DOHH2 (cell line): ENCODE measurements at regions not wholly inside any gene's neighbourhood (a gene's known extent, or its start where the extent isn't known, plus 50 kb on each side); places are given as distances from the start of the nearest gene placed in this dataset.

ENCODE experiments used
- H3F3A ChIP-seq: fragments of 200-600 bp; sonication (generic), shearing (Covaris generic); 2 replicates; pipeline ENCODE4 v1.6.0; 2016; ENCODE audit warnings: antibody characterized with exemption, mild to moderate bottlenecking; ENCODE audit not compliant: control insufficient read depth, insufficient read depth
- H3K27ac ChIP-seq: fragments of 200-600 bp; sonication (generic); 2 replicates; pipeline ENCODE4 v1.5.1; 2014; ENCODE audit warnings: low read depth, mild to moderate bottlenecking, low read length, moderate library complexity
- H3K27me3 ChIP-seq: fragments of 200-600 bp; sonication (generic); 2 replicates; pipeline ENCODE4 v1.6.1; 2014; ENCODE audit warnings: mild to moderate bottlenecking, low read length, mixed read lengths; ENCODE audit not compliant: control insufficient read depth
- H3K36me3 ChIP-seq: fragments of 200-600 bp; sonication (generic); 2 replicates; pipeline ENCODE4 v1.6.1; 2014; ENCODE audit warnings: mild to moderate bottlenecking, low read length, moderate library complexity, mixed read lengths; ENCODE audit not compliant: control insufficient read depth
- H3K4me1 ChIP-seq: fragments of 200-600 bp; sonication (generic); 2 replicates; pipeline ENCODE4 v1.6.1; 2014; ENCODE audit warnings: mild to moderate bottlenecking, low read length, mixed read lengths; ENCODE audit not compliant: control insufficient read depth
- H3K4me2 ChIP-seq: fragments of 200-600 bp; sonication (generic); 2 replicates; pipeline ENCODE4 v1.6.0; 2014; ENCODE audit warnings: mild to moderate bottlenecking, low read length, moderate library complexity
- H3K4me3 ChIP-seq: fragments of 200-600 bp; sonication (generic); 2 replicates; pipeline ENCODE4 v1.5.1; 2014; ENCODE audit warnings: mild to moderate bottlenecking, low read length, mixed read lengths
- H3K79me2 ChIP-seq: fragments of 200-600 bp; sonication (generic); 2 replicates; pipeline ENCODE4 v1.6.1; 2014; ENCODE audit warnings: mild to moderate bottlenecking, low read length, mixed read lengths; ENCODE audit not compliant: control insufficient read depth
- H3K9me2 ChIP-seq: fragments of 200-600 bp; sonication (generic); replicated peaks from 2 replicates; pipeline ENCODE4 v1.6.1; 2014; ENCODE audit warnings: mild to moderate bottlenecking, low read length, mixed read lengths; ENCODE audit not compliant: control insufficient read depth
- H3K9me3 ChIP-seq: fragments of 200-600 bp; sonication (generic); 2 replicates; pipeline ENCODE4 v1.6.1; 2014; ENCODE audit warnings: antibody characterized with exemption, low read length, mixed read lengths; ENCODE audit not compliant: control insufficient read depth, insufficient read depth
- H4K20me1 ChIP-seq: fragments of 200-600 bp; sonication (generic); 2 replicates; pipeline ENCODE4 v1.6.0; 2014; ENCODE audit warnings: low read depth, mild to moderate bottlenecking, antibody characterized with exemption, low read length, moderate library complexity; ENCODE audit not compliant: control insufficient read depth, insufficient read depth
- CTCF ChIP-seq: fragments of 200-600 bp; sonication (generic); IDR thresholded peaks from one replicate; pipeline ENCODE4 v1.5.1; 2014; ENCODE audit warnings: antibody characterized with exemption, mild to moderate bottlenecking, low read depth, low read length; ENCODE audit not compliant: poor library complexity, severe bottlenecking
- EZH2phosphoT487 ChIP-seq: fragments of 200-600 bp; sonication (generic); IDR thresholded peaks from 2 replicates; pipeline ENCODE4 v1.6.1; 2017; ENCODE audit warnings: borderline replicate concordance, mild to moderate bottlenecking, antibody characterized with exemption, low read length, moderate library complexity, mixed read lengths

GRCh38 chr3:66692042-66692765 lies 191.4 kb upstream of the LRIG1 start:
- Histone ChIP-seq H3K9me3 (no peaks in the 10 kb centered on the region), H3K4me2 (no peak overlapping the region), H3K27me3 (0 out of 2 replicates have a peak, but pooled peaks cover 4% of the 10 kb centered on the region), H3K4me3 (no peak overlapping the region), H4K20me1 (no peaks in the 10 kb centered on the region), H3F3A (no peaks in the 10 kb centered on the region), H3K36me3 (no peaks in the 10 kb centered on the region), H3K4me1 (no peaks in the 10 kb centered on the region), H3K27ac (no peak overlapping the region), H3K9me2 (no peaks in the 10 kb centered on the region), H3K79me2 (no peaks in the 10 kb centered on the region)
- no peak for TF ChIP-seq CTCF

DNA sequence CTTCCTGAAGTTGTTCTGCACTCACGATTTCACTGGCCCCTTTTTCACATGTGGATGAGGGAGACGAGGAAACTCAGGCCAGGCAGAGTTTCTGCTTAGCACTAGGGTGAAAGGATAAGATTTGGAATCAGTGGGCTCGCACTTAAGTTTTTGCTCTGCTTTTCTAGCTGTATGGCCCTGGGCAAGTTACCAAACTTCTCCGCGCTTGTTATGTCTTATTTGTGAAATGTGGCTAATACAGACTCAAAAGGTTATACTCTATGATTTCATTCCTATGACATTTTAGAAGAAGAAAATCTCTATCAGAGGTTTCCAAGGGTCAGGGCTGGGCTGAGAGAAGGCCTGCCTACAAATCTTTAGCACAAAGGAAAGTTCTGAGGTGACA lies 191.9 kb upstream of the LRIG1 start:
- H3K79me2 ChIP-seq, result no peaks in the 10 kb centered on the region
- no peaks in the 10 kb centered on the region for H3F3A ChIP-seq
- no peaks in the 10 kb centered on the region for H3K4me1 ChIP-seq
- H3K36me3 ChIP-seq, result no peaks in the 10 kb centered on the region
- H4K20me1 ChIP-seq, result no peaks in the 10 kb centered on the region
- no peaks in the 10 kb centered on the region for H3K9me2 ChIP-seq
- no peak overlapping the region for H3K27ac ChIP-seq
- no peak overlapping the region for H3K4me2 ChIP-seq
- H3K4me3 ChIP-seq, result no peak overlapping the region
- H3K9me3 ChIP-seq, result no peaks in the 10 kb centered on the region
- no peak for TF ChIP-seq CTCF
- no peak for TF ChIP-seq EZH2phosphoT487
- 0 out of 2 replicates have a peak, but pooled peaks cover 4% of the 10 kb centered on the region for H3K27me3 ChIP-seq

DNA sequence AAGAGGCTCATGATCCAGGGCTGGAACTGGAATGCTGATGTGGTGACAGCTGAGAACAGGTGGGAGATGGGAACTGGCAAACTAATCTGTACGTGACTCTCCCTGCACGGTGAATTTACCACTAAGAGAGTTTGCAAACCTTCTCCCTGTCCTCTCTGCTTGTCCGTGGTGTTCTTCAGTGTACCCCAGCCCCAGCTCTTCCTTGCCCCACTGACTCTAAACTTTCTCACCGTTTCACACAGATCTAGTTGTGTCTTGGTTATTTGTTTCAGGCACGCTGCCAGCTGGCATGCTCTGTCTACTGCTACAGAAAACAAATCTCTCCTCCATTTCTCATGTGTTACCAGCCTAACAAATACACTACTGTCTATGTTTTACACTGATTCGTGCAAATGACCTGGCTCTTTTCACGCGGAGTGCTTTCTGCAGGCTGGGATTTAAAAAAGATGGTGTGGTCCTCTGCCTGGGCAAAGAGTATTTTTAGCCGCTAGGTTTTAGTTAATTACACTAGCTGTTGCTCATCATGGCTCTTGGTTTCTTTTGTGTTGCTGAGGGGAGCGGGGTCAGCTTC lies 192.7 kb upstream of the LRIG1 start:
- H3K4me3 ChIP-seq, result no peak overlapping the region
- no peaks in the 10 kb centered on the region for H3F3A ChIP-seq
- H3K9me3 ChIP-seq, result no peaks in the 10 kb centered on the region
- no peaks in the 10 kb centered on the region for H3K79me2 ChIP-seq
- H3K27me3 ChIP-seq, result 0 out of 2 replicates have a peak, but pooled peaks cover 4% of the 10 kb centered on the region
- TF ChIP-seq EZH2phosphoT487 (no peak), CTCF (no peak)
- no peaks in the 10 kb centered on the region for H3K36me3 ChIP-seq
- no peak overlapping the region for H3K4me2 ChIP-seq
- no peaks in the 10 kb centered on the region for H4K20me1 ChIP-seq
- H3K27ac ChIP-seq, result no peak overlapping the region
- no peaks in the 10 kb centered on the region for H3K4me1 ChIP-seq
- no peaks in the 10 kb centered on the region for H3K9me2 ChIP-seq
